GM19468 (cell line): ENCODE measurements at regions not wholly inside any gene's neighbourhood (a gene's known extent, or its start where the extent isn't known, plus 50 kb on each side); places are given as distances from the start of the nearest gene placed in this dataset.

Experiments
- ATAC-seq: cut with Tn5 transposase; IDR thresholded peaks from one replicate; pipeline ENCODE4 v1.9.1; 2021; ENCODE audit warnings: mild to moderate bottlenecking, moderate library complexity, moderate number of reproducible peaks; ENCODE audit not compliant: unreplicated experiment; ENCODE audit errors: extremely low read depth

DNA sequence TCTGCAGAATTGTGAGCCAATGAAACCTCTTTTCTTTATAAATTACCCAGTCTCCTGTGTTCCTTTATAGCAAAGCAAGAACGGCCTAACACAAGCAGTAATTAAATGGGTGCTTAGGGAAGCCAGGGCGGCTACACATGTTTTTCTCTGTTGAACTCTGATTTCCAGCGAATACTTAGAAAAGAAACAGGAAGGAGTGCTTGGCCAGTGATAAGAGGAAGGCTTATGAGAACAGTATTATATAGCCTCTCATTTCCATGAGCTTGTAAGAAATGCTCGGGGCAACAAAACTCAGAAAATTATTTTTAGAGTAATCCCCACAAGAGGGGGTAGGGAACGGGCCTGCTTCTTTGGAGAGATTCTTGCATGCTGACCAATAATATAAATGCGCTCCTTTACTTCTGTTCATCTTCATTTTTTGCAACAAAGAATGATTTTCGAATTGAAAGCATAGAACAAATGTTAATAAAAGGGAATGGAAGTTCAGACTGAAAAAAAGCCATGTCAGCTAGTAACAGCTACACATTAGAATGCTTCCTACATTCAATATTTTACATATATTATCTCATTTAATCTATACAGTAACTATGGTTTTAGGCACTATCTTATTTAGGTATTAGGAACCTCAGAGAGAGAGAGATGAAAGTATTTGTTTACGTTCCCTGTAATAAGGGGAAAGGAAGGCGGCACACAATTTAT, 49.7 kb upstream of the CCDC85A start:
- ATAC-seq: no peak
